GM19324 (cell line): ENCODE measurements at regions not wholly inside any gene's neighbourhood (a gene's known extent, or its start where the extent isn't known, plus 50 kb on each side); places are given as distances from the start of the nearest gene placed in this dataset.

Source experiments
- ATAC-seq: cut with Tn5 transposase; IDR thresholded peaks from one replicate; pipeline ENCODE4 v1.9.1; 2021; ENCODE audit warnings: mild to moderate bottlenecking, moderate library complexity; ENCODE audit not compliant: unreplicated experiment, low FRiP score

- ATAC-seq: no peak
These were observed 72.3 kb downstream of the LINC00237 start for GRCh38 chr20:21033817-21034216.

DNA sequence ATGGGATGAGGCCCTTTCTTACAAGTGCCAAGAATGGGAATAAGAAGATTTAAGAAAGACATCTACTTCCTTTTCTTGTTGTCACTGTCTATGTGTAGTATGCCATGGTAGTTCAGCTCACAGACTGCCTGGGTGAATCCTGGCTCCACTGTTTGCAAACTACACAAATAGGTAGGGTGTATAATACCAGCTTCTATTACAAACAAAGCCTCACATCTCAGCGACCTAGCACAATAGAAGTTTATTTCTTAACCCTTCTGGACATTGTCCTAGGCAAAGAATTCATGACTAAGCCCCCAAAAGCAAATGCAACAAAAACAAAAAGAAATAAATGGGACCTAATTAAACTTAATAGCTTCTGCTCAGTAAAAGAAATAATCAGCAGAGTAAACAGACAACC is 74.5 kb downstream of the LINC00237 start:
- no peak for ATAC-seq

DNA sequence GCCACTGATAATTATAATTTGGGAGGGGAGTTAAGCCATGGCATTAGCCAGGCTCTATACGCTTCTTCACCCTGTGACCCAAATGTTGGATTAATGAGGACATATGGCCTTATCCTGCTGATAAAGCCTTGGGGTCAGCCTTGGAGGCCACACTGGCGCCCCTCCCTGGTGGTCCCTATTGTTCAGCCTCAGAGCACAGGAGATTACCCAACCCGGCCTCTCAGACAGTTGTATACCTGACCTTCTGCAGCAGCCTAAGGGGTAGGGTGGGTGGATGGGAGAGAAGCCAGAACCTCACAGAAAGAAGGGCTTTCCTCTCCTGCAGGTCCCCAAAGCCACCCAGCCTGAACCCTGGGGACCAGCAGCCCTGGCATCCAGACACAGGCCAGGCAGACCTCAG is 76.8 kb downstream of the LINC00237 start:
- ATAC-seq: no peak

DNA sequence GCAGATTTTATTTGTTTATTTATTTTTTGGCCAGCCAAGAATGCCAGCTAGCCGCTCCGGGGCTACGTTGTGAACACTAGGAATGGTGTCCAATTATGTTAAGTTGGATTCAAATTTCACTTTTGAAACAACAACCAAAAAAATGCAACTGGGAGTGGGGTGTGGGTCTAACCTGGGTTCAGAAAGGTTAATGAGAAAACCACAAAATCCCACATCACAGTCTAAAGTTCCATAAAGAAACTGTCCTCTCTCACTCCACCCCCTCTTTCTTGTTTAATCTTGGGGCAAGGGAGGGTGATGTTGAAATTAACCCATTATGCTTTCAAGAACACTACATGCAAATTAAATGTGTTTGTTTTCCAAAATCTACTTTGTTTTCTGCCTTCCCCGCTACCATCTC is 77.2 kb downstream of the LINC00237 start:
- ATAC-seq: no peak

- no peak for ATAC-seq
These were observed 77.7 kb downstream of the LINC00237 start for GRCh38 chr20:21028436-21028835.

- ATAC-seq: no peak
These were observed 78.6 kb downstream of the LINC00237 start for GRCh38 chr20:21027569-21027968.

DNA sequence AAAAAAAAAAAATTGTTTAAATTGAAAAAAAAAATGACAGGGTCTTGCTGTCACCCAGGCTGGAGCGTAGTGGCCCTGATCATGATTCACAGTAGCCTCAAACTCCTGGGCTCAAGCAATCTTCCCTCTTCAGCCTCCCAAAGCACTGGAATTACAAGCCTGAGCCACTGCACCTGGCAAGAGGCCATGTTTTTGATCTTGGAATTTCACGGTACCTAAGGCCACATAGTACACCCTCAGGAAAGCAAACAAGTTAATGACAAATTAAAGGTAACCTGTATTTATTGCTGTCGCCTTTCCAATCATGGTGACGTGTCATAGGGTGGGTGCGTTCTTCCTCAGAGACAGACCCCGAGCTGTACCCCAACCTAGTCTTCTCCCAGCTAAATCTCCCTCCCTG is 79.2 kb downstream of the LINC00237 start:
- no peak for ATAC-seq

DNA sequence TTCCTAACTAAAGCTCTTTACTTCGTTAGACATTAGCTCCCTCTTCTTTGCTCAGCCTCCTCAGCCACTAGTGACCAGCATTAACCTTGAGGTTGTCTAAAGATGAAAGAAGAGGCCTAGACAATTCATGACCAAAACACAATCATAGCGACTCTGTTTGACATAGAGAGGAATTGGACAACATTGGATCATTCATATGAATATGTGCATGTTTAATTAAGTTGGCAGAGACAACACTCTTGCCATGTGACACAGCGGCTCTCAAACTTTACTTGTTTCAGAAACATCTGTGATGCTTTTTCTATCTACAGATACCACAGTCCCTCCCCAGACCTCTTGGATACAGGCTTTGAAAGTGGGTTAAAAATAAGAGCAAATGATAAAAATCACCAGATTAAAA is 81.7 kb downstream of the LINC00237 start:
- ATAC-seq: no peak

GRCh38 chr20:21022925-21023324 is 83.2 kb downstream of the LINC00237 start:
- no peak for ATAC-seq

- ATAC-seq: no peak
These were observed 84.7 kb downstream of the LINC00237 start for GRCh38 chr20:21021472-21021790.

GRCh38 chr20:21020659-21021471 is 85.3 kb downstream of the LINC00237 start:
- no peak for ATAC-seq

- no peak for ATAC-seq
These were observed 86.1 kb downstream of the LINC00237 start for GRCh38 chr20:21019814-21020658.

DNA sequence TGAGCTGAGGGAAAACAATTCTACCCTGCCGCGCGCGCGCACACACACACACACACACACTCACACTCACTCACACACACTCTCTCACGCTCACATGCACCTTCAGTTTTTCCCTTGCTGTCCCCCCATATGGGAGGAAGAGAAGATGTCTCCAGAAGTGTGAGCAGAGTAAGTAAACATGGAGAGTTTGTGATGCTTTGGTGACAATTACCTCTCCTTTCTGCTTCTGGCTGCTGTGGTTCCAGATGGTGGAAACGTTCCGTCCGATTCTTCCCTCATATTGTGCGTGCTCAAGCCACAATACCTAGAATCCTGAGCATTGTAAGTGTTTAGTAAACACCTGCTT is 86.7 kb downstream of the LINC00237 start:
- no peak for ATAC-seq

GRCh38 chr20:21018576-21018975 is 87.6 kb downstream of the LINC00237 start:
- ATAC-seq: no peak

- ATAC-seq: no peak
These were observed 88.6 kb downstream of the LINC00237 start for GRCh38 chr20:21017528-21018085.

- no peak for ATAC-seq
These were observed 89.4 kb downstream of the LINC00237 start for GRCh38 chr20:21016751-21017150.

GRCh38 chr20:21014528-21014927 is 91.6 kb downstream of the LINC00237 start:
- no peak for ATAC-seq

DNA sequence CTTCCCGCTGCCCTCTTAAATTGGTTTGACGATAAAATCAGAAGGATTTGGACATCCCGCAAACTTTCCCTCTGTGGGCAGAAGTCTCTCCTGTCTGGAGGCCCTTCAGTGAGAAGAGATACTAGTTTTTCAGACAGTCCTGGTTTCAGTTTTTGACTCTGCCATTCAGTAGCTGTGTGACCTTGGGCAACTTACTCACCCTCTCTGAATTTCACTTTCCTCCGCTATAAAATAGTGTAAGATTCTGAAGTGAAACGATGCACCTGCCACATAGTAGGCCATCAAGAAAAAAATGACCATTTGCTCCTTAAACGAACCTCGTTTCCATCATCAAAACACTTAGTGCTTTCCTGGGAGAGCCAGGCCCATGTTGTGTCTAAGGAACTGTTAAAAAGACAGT is 97.2 kb downstream of the LINC00237 start:
- no peak for ATAC-seq

DNA sequence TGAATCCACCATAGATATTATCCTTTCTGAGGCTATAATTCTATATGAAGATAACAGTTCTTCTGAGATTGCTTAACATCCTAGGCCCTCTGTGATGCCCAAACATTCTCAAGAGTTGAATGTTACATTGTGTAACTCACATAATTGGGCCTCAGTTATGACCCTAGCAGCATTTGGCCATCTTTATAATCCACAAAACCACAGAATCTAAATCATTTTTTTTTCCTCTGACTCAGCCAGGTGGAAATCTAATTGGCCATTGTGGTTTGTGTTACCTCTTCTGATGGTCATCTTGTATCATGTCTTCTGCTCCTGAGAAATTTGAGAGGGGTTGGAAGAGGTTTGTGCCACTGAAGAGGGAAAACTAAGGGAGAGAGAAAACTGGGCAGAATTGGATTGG is 99.5 kb downstream of the LINC00237 start:
- no peak for ATAC-seq

DNA sequence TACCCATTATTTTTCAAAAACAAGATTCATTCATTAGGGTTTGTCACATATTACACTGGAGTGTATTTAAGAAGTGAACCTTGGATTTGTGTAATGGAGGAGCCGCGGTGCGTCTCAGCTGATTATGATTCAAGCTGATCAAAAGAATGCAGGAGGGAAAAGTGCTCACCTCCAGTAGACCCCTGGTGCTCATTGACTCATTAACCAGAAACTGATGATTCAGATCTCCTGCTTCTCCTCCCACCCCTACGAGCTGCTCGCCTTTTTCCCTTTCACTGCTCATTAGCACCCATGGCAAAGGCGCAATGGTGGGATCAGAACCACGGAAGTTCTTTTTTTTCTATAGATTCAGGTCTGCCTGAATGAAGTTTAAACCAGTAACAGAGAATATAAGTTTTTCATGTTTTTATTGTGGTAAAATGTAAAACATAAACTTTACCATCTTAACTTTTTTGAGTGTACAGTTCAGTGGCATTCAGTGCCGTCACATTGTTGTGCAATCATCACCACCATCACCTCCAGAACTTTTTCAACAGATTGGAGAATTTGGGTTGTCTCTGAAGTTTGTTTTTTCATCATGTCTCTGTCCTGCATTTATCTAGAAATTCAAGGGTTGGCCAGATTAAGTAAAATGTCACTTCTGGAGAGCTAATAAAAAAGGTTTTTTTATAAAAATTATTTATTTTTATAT is 101.6 kb downstream of the LINC00237 start:
- no peak for ATAC-seq

DNA sequence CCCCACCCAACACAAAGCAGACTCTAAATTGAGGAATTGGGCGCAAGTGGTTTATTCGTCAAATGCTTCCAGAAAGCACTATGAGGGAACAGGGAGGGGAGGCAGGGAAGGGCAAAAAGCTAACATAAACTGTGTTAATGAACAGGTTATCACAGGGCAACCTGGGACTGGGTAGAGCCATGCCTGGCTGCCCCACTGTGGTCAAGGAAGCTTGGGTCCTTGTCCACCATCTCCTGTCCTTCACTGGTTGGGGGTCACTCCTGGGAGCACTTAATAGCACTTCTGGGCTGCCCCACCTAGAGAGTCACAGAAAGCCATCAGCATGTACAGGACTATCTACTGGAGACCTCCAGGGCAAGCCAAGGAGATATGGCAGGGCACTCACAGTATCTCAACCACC is 102.3 kb downstream of the LINC00237 start:
- ATAC-seq: no peak
